AG10803 (cell line): ENCODE measurements at regions not wholly inside any gene's neighbourhood (a gene's known extent, or its start where the extent isn't known, plus 50 kb on each side); places are given as distances from the start of the nearest gene placed in this dataset.

Source experiments
- DNase-seq: peaks from one replicate; pipeline ENCODE4 v3.0.0; 2010; ENCODE audit warnings: low read depth
- H3K4me3 ChIP-seq: 2 replicates; pipeline ENCODE4 v1.5.1; 2011; ENCODE audit warnings: mild to moderate bottlenecking, low read length, control low read depth
- TF ChIP-seq, protein P1 (sequence below): conservative IDR thresholded peaks from 2 replicates; pipeline ENCODE4 v1.5.1; 2011; ENCODE audit warnings: mild to moderate bottlenecking, low read length, control low read depth, inconsistent platforms

- TF ChIP-seq, protein P1, sequence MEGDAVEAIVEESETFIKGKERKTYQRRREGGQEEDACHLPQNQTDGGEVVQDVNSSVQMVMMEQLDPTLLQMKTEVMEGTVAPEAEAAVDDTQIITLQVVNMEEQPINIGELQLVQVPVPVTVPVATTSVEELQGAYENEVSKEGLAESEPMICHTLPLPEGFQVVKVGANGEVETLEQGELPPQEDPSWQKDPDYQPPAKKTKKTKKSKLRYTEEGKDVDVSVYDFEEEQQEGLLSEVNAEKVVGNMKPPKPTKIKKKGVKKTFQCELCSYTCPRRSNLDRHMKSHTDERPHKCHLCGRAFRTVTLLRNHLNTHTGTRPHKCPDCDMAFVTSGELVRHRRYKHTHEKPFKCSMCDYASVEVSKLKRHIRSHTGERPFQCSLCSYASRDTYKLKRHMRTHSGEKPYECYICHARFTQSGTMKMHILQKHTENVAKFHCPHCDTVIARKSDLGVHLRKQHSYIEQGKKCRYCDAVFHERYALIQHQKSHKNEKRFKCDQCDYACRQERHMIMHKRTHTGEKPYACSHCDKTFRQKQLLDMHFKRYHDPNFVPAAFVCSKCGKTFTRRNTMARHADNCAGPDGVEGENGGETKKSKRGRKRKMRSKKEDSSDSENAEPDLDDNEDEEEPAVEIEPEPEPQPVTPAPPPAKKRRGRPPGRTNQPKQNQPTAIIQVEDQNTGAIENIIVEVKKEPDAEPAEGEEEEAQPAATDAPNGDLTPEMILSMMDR, result no peak
- H3K4me3 ChIP-seq, result no peak overlapping the region
- DNase-seq, result no peak
These were observed 619.0 kb upstream of the DPP6 start for GRCh38 chr7:153433223-153433622.

GRCh38 chr7:153440715-153441114, 611.5 kb upstream of the DPP6 start:
- TF ChIP-seq, protein P1, result no peak
- H3K4me3 ChIP-seq, result no peak overlapping the region
- DNase-seq, result no peak

DNA sequence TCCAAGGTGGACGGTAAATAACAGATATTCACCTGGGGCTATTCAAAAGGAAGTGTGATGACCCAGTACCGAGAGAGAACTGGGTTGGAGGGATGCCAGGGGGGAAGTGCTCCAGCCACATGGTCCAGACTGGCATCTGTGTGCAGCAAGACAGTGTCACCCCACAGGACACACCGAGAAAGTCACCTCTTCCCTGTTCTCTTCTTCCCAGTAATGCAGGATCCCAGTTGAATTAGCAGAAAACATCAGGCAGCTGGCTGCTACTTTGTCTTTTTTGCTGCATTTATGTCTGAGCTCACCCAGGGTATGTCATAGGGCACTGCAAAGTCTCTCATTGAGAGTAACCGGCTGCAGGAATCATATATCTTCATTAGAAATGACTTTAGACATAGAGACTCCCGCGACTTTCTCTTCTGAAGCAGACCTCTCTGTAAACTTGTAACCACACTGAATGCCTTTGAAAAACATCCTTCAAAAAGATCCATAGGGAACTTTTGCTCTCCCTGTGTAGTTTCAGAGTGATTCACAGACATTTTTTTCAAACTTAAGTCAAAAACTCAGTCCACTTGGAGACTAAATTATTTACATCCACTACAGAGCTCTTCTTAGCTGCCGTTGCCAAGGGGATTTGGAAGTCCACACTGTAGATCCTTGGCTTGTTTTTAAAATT, 609.0 kb upstream of the DPP6 start:
- DNase-seq, result no peak

GRCh38 chr7:153444641-153445040, 607.6 kb upstream of the DPP6 start:
- DNase-seq, result no peak
- TF ChIP-seq, protein P1, result no peak
- no peak overlapping the region for H3K4me3 ChIP-seq

More for the DNA sequence above, 609.0 kb upstream of the DPP6 start:
- no peak overlapping the region for H3K4me3 ChIP-seq
- TF ChIP-seq, protein P1, result no peak

GRCh38 chr7:153445641-153446040, 606.6 kb upstream of the DPP6 start:
- H3K4me3 ChIP-seq, result no peak overlapping the region
- no peak for DNase-seq
- TF ChIP-seq, protein P1, result no peak

GRCh38 chr7:153446490-153446889, 605.7 kb upstream of the DPP6 start:
- TF ChIP-seq, protein P1, result no peak
- DNase-seq, result no peak

DNA sequence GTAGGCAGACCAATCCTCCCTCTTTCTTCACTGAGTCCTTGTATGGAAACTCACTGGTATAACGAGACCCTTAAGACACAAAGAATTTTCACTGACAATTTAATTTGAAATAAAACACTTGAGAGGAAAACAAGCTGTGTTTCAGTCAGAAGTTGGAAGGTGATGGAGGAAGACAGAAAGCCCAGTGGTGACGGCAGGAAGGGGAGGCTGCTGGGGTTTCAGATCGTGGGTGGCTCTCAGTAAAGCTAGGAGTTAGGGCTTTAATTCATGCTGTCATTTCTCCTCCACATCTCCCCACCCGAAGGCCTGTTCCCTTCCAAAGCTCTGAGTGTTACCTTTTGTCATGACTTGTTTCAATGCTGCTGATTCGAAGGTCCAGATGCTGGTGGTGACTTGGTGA, 605.2 kb upstream of the DPP6 start:
- DNase-seq, result no peak
- no peak overlapping the region for H3K4me3 ChIP-seq
- TF ChIP-seq, protein P1, result no peak

More at GRCh38 chr7:153446490-153446889, 605.7 kb upstream of the DPP6 start:
- H3K4me3 ChIP-seq, result no peak overlapping the region
